Retinal pigment epithelial cell (primary cell): ENCODE measurements at regions not wholly inside any gene's neighbourhood (a gene's known extent, or its start where the extent isn't known, plus 50 kb on each side); places are given as distances from the start of the nearest gene placed in this dataset.

Experiments used
- DNase-seq: peaks from one replicate; pipeline ENCODE4 v3.0.0-alpha.2; 2010; ENCODE audit warnings: low read depth
- H3K4me3 ChIP-seq: 2 replicates; pipeline ENCODE4 v1.5.1; 2011; ENCODE audit warnings: mild to moderate bottlenecking, low read length, control low read depth, moderate library complexity
- CTCF ChIP-seq: conservative IDR thresholded peaks from 2 replicates; pipeline ENCODE4 v1.5.1; 2011; ENCODE audit warnings: low read depth, low read length, control low read depth, inconsistent platforms

GRCh38 chr9:79170643-79171042 lies 401.1 kb upstream of the TLE4 start:
- DNase-seq = no peak
- TF ChIP-seq CTCF = no peak
- H3K4me3 ChIP-seq = no peak overlapping the region

GRCh38 chr9:79173932-79174331 lies 397.8 kb upstream of the TLE4 start:
- no peak for TF ChIP-seq CTCF
- no peak overlapping the region for H3K4me3 ChIP-seq
- DNase-seq = no peak

GRCh38 chr9:79176014-79176697 lies 395.6 kb upstream of the TLE4 start:
- DNase-seq = no peak
- no peak overlapping the region for H3K4me3 ChIP-seq
- no peak for TF ChIP-seq CTCF

DNA sequence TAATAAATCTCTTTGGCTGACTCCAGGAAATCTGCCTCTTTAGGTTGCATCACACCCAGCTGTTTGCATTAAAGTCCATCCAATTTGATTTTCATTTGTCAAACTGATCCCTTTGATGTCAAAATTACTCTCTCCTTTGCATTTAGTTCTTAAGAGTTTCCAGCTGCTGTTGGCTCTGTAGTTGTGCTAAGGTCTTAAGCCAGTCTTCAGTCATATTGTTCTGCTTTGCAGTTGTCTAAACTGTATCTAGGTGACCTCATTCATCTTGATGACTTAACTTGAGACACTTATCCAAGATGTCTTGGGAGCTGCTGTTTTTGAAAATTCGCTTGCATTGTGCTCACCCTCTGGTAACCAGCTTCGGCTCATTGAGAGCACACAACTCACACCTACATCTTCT lies 386.9 kb upstream of the TLE4 start:
- no peak for TF ChIP-seq CTCF
- no peak for DNase-seq
- H3K4me3 ChIP-seq = no peak overlapping the region

GRCh38 chr9:79185866-79186265 lies 385.9 kb upstream of the TLE4 start:
- no peak for TF ChIP-seq CTCF
- DNase-seq = no peak
- no peak overlapping the region for H3K4me3 ChIP-seq

DNA sequence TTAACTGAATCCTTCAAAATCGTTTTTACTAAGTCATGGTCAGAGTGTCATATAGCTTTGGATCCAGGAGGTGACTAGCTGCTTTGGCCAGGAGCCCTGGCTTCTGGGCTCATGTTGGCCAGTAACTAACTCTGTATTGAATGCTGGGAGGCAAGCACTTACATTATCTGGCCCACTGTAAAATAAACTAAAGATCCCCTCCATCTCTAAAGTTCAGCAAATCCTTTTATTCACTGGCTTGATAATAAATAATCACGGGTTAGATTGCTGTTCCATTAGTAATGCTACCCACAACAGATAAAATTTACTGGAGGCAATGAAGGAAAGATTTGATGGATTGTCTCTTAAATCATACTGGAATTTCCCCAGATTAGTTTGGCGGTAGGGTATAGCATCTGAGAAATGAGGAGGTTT lies 382.2 kb upstream of the TLE4 start:
- DNase-seq = peak; percentile 23
- no peak for TF ChIP-seq CTCF
- H3K4me3 ChIP-seq = no peak overlapping the region

DNA sequence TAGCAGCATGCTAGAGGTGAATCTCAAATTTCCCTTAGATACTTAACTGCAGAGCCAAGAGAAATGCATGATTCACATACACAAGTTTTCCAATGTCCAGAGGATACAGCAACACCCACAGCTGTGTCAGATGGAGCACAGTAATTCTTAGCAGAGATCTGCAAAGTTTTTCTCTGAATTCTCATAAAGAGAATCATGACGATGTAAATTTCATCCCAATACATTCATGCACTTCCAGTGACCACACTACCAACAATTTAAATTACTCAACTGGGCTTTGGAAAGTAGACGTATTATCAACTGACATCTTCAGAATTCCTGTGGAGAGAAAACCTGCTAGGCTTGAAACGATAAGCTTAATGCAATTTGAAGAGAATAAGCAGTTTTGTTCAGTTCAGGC lies 378.8 kb upstream of the TLE4 start:
- TF ChIP-seq CTCF = no peak
- DNase-seq = no peak
- no peak overlapping the region for H3K4me3 ChIP-seq
